Esophagus muscularis mucosa (tissue), 3 donors: ENCODE measurements at regions not wholly inside any gene's neighbourhood (a gene's known extent, or its start where the extent isn't known, plus 50 kb on each side); places are given as distances from the start of the nearest gene placed in this dataset.

ENCODE experiments used
- POLR2A ChIP-seq: fragments of 450-650 bp; IDR thresholded peaks from one replicate; pipeline ENCODE4 v1.6.1; 2017; ENCODE audit warnings: antibody characterized with exemption, moderate library complexity, mild to moderate bottlenecking, low read depth
- POLR2AphosphoS5 ChIP-seq, 2 donors: sonication (generic); formaldehyde crosslinking; IDR thresholded peaks; one replicate each; pipeline ENCODE4 v1.6.1; 2017; ENCODE audit warnings: antibody characterized with exemption in 2 of 2
- TF ChIP-seq, protein P1 (sequence below), 3 experiments: fragments of 200-600 bp in 2 of 3; fragments of 450-650 bp in 1 of 3; sonication (generic) in 2 of 3; IDR thresholded peaks; one replicate each; pipeline ENCODE4 v1.5.1; 2017 to 2019; ENCODE audit warnings: antibody characterized with exemption in 3 of 3, mild to moderate bottlenecking in 2 of 3, moderate library complexity in 1 of 3

DNA sequence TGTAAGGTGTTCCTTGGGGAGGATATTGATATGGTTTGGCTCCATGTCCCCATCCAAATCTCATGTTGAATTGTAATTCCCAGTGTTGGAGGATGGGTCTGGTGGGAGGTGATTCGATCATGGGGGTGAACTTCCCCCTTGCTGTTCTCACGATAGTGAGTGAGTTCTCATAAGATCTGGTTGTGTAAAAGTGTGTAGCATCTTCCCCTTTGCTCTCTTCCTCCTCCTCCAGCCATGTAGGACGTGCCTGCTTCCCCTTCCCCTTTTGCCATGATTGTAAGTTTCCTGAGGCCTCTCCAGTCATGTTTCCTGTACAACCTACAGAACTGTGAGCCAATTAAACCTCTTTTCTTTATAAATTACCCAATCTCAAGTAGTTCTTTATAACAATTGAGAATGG is 458.7 kb downstream of the LPIN1 start:
- TF ChIP-seq, protein P1, sequence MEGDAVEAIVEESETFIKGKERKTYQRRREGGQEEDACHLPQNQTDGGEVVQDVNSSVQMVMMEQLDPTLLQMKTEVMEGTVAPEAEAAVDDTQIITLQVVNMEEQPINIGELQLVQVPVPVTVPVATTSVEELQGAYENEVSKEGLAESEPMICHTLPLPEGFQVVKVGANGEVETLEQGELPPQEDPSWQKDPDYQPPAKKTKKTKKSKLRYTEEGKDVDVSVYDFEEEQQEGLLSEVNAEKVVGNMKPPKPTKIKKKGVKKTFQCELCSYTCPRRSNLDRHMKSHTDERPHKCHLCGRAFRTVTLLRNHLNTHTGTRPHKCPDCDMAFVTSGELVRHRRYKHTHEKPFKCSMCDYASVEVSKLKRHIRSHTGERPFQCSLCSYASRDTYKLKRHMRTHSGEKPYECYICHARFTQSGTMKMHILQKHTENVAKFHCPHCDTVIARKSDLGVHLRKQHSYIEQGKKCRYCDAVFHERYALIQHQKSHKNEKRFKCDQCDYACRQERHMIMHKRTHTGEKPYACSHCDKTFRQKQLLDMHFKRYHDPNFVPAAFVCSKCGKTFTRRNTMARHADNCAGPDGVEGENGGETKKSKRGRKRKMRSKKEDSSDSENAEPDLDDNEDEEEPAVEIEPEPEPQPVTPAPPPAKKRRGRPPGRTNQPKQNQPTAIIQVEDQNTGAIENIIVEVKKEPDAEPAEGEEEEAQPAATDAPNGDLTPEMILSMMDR (IDR thresholded peaks at IDR 0.05) = no peak
- TF ChIP-seq POLR2A = no peak
- no peak for TF ChIP-seq POLR2AphosphoS5 (IDR thresholded peaks at IDR 0.05)
